Islet precursor cell (in vitro differentiated cells): ENCODE measurements at regions not wholly inside any gene's neighbourhood (a gene's known extent, or its start where the extent isn't known, plus 50 kb on each side); places are given as distances from the start of the nearest gene placed in this dataset.

Experiments
- DNase-seq: peaks from one replicate; pipeline ENCODE4 v3.0.0-alpha.2; 2018

GRCh38 chr7:25852211-25852938 is 299.6 kb upstream of the NFE2L3 start:
- DNase-seq = peak; percentile 92

DNA sequence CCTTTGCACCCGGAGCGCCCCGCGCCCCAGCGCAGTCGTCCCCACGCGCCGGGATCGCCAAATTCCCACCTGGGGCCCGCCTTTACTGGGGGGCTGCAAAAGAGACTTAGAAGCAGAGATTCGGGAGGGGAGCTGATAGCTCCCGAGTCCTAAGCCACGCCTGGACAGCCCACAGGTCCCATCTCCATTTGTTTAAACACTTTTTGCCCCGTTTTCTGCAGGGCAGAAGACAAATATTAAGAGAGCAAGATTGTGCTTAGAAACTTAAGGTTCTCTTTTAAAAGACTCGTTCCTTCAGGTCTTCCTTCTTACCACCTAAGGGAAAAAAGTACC is 299.1 kb upstream of the NFE2L3 start:
- DNase-seq = no peak

DNA sequence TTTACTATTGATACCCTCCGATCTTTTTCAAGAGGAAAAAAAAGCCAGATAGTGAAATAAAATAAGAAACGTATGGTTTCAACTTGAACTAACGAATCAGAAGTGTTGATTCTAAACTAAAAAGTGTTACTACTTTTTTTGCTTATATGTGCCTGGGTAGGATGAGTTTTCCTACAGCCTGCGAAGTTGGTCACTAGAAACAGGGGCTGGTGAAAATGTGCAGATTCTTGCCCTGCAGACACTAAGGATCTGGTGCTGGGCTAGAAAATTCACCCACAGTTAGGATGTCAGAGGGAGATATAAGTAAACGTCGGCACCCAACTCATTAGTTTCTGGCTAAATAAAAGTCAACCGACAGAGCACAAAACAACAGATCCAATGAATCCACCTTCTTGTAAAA is 298.7 kb upstream of the NFE2L3 start:
- DNase-seq = no peak

DNA sequence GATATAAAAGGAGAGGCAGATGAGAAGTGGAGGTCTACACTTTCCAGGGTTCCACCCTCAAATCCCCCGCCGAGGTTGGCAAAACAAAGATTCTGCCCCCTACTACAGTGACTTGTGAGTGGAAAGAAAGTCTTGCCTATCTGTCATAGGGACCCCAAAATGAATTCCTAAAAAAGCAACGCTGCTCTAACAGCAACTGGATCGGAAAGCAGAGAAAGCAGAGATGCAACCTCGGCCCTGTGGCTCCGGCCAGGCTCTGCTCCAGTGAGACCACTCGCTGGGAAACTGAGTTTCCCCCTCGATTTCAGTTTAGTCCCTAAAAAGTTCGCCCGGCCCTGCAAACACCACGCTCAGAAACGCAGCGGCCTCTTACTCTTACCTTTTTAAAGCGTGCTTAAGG is 297.9 kb upstream of the NFE2L3 start:
- DNase-seq = no peak

GRCh38 chr7:25854608-25855497 is 297.1 kb upstream of the NFE2L3 start:
- DNase-seq = peak; percentile 98

DNA sequence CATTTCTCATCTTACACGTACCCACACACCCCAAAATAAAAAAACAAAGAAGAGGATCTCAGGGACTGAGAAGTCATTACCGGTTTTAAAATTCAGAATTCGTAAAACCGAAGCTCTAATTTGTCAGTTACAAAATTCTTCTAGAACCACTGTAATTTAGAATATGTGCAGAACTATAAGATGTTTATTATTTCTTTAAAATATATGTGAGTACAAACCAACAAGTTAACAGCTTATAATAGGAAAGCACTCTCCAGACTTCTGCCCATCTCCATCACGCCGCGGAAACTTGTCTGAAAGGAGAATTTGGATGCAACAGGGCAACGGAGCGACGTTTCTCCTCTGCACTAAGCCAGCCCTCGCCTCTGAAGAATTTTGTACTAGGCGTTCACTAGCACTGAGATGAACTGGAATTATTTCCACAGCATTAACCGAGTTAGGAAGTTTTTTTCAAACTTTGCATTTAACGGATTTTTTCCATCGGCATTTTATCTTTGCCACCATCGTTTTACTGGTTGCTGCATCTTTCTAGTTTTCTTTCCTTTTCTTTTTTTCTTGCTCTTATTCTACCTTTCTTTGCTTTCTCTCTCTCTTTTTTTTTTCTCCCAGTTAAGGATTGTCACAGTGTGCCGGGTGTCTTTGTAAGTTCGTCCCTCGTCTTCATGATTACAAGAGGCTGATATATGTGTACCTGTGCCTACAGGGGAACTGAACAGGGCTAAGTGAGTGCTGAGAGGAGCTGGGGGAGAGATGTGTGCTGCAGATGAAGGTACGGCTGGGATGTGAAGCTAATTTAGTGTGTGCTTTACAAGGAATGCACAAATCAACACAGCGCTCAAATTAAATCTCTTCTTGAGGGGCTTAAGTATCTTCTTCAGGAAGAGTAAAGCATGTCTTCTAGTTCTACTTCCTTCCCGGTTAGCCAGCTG is 295.9 kb upstream of the NFE2L3 start:
- DNase-seq = no peak

GRCh38 chr7:25857376-25858067 is 294.5 kb upstream of the NFE2L3 start:
- DNase-seq = peak; percentile 87

DNA sequence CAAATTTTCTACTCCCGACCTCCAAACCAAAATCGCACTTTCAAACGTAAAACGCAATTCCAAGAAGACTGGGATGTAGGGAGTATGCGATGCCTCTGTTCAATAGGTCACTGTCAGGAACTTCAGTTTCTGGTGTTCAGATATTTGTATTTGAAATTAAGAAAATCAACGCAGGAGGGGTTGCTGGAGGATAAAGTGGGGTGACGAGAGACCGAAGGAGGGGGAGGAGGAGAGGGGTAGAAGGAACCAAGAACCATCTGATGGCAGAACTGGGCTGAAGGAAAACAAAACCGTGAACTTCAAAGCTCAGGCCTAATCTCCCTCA is 293.8 kb upstream of the NFE2L3 start:
- no peak for DNase-seq

GRCh38 chr7:25858525-25859411 is 293.2 kb upstream of the NFE2L3 start:
- DNase-seq = peak; percentile 85

GRCh38 chr7:25859412-25860274 is 292.4 kb upstream of the NFE2L3 start:
- no peak for DNase-seq

DNA sequence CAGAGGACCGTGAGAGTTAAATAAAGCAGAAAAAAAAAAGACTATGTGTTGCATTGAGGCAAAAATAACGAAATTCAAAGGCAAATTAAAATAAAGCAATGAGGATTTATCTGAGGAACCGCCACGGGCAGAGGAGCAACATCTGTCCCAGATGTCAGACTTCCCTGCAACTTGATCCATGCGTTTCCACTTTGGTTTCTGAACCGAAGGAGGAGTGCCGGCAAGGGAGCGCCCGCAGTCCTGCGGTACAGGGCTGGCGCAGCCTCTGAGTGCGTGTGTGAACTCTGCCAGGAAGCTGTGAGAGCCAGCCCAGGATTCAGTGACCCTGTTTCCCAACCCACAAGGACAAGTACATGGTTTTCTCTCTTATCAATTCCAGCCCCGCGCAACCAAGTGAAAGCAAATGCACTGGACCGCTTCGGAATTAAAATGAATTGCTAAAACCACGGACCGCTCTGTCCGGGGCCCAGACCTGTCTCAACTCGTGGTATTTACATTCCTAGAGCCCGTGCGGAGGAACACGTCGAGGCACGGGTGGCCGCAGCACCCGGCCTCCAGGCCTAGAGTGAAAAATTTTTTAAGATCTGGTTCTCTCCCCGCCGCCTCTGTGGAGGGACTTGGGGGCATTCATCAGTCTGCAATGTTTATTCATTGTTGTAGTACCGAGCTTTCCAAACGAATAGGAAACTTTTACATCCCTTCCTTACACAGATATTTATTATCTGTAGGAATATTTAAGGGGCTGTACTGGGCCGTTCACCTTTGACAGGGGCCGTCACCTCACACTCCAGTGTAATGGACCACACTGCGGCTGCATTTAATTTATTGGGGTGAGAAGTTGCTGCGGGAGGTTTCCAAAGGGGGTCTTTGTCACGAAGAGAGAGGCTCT is 291.5 kb upstream of the NFE2L3 start:
- DNase-seq = peak; percentile 79

DNA sequence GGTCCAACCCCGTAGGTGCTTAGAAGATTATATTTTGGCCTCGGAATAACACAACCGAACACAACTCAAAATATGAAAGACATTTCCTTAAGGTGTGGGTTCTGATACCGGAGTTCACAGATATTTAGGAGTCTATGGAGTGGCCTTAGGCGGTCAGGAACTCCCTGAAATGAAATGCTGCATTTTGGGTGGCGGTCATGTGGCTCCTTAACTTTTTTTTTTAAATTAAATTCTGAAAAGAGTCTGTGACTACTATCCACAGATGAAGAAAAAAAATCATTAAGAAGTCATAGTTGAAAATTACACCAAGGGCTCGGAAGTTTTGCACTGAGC is 290.9 kb upstream of the NFE2L3 start:
- DNase-seq = no peak

DNA sequence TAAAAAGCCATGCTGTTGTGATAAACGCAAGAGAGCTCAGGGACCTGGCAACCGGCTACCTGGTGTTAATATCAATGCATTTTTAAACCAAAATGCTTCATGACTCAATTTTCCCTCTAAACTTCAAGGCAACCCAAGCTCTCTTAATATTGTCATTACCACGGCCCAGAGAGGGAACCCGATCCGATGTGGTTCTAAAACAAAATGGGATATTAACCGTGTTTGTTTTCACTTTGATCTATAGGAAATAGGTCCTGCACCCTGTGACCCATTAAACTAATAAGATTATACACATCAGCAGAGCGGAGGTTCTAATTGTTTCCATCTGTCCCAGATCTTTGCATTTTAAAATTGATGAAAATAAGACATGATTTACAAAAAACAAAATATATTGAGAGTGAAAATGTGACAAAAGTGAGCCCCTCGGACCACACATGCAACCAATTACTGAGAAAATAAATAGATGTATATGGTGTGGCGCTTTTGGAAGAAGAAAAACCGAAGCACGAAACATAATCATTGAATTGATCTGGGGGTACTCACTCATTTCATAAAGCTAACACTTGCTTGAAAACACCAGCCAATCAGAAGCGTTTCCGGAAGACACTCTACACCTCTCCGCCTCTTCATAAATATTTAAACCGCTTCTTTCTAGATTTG is 290.3 kb upstream of the NFE2L3 start:
- DNase-seq = no peak

- peak; percentile 100 for DNase-seq
These were observed 289.6 kb upstream of the NFE2L3 start for GRCh38 chr7:25862261-25863004.

DNA sequence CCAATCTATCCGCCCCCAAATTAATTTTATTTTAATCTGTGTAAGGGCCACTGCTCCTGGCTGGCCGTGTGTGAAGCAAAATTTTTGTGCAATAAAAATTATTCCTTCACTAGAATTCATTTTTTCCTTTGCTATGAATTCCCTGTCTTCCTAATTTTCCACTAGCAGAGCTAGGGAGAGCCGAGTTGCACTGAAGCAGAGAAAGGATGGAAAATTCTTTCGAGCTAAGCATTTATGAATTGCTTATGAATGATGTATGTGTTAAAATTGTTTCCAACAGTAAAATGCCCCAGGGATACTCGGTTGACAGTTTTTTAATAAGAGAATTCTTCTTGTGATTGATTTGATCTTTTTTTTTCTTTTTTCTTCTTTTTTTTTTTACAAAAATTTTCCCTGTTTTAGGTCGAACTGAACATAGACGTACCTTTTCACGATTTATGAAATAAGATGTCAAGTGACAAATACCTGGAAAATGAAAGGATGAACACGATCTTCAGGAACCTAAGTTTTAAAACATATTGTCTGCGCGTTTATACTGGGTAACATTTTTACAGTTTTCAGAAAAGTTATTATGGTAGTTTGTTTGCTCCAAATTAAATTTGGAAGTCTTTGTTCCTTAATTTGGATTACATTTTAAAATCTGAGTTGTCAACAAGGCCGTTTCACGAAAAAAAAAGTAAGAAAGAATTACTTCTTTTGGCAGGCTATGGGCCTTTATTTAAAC is 288.8 kb upstream of the NFE2L3 start:
- no peak for DNase-seq

DNA sequence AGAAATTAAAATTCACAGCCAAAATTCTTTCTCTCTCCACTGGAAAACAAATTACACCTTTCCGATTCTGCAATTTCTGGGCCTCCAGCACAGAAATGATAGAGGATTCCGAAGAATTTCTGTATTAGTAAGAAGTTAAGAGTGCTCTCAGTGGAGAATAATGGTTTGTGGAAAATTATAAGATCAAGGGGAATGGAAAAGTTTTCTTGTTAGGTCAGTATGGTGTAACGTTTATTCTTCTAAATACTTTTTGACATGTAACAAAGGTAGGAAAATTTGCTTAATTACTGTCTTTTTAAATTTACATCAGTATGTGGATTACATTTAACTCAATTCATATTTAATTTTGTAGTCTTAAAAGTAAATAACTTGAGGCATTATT is 288.3 kb upstream of the NFE2L3 start:
- no peak for DNase-seq

GRCh38 chr7:25864511-25864910 is 287.5 kb upstream of the NFE2L3 start:
- DNase-seq = no peak
